GM21737 (cell line): ENCODE measurements at regions not wholly inside any gene's neighbourhood (a gene's known extent, or its start where the extent isn't known, plus 50 kb on each side); places are given as distances from the start of the nearest gene placed in this dataset.
"Not testable (repeated sequence)": the region's sequence is repeated elsewhere in the genome, so short reads cannot be mapped to it uniquely, and the experiment has no call there.

Source experiments
- ATAC-seq: cut with Tn5 transposase; IDR thresholded peaks from one replicate; pipeline ENCODE4 v1.9.1; 2021; ENCODE audit warnings: mild to moderate bottlenecking, moderate library complexity; ENCODE audit not compliant: unreplicated experiment

GRCh38 chr16:86244936-86245335, 265.4 kb upstream of the FOXF1 start:
- ATAC-seq, result no peak

DNA sequence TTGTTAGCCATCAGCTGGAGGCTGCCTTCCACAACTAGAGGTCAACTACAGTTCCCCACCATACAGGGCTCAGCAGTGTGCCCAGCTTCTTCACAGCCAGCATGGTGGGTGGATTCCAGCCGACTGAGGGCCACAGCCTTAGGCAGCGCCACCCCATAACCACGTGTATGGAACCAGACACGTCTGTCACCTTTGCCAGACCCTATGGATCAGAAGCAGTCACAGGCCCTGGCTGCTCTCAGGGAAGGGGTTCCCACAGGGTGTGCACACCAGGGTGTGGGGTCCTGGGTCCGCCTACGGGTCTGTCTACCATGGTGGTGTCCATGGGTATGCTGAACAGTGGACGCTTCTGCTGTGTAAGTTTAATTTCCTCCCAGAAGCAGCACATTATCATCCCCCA, 265.0 kb upstream of the FOXF1 start:
- no peak for ATAC-seq

DNA sequence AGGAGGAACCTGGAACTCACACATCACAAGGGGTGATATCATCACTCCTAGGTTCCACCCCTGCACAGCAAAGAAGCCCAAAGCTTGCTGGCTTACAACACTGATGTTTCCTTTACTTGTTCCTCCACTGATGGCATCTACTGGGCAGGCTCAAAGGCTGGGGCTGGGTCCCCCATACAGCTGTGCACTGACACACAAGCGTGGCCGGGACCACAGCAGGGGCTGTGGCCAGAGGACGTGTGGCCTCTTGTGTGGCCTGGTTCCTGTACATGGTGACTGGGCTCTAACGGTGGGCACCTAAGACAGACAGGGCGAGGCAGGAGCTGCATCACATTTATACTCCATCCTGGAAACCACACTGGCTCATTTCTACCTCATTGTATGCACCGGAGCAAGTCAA, 264.4 kb upstream of the FOXF1 start:
- ATAC-seq, result no peak

GRCh38 chr16:86248310-86248905, 261.9 kb upstream of the FOXF1 start:
- no peak for ATAC-seq

GRCh38 chr16:86249631-86250030, 260.7 kb upstream of the FOXF1 start:
- ATAC-seq, result no peak

DNA sequence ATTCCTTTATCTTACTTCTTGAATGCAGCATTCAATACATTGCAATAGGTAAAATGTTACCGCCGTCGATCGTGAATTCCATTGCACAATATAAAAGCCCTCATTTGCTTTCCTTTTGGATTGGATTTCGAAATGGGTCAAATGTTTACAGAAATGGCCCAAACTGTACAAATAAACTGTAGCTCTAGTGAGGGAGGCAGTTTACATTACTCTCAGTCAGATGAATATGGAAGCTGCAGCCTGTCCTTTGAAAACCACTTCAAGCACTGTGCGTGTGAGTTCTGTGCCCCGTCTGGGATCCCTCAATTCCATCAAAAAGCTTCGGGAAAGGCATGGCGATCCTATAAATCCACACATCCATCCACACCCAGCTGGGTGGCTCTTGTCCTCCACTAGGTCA, 258.6 kb upstream of the FOXF1 start:
- ATAC-seq, result no peak

DNA sequence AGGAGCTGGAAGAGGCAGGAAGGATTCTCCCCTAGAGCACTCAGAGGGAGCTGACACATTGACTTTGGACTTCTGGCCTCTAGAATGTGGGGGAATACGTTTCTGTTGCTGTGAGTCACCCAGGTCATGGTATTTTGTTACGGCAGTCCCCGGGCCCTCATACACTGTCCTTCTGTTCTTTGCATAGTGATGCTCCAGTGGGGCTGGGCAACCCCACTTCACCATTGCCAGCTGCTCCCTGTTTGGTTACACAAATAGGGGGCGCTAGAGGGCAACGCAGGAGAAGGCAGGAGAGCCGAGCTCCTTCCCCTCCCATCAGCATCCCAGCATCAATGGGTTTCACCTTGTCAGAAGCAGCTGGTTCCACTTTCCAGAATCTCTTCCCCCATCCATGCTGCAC, 257.7 kb upstream of the FOXF1 start:
- ATAC-seq, result no peak

- no peak for ATAC-seq
These were observed 254.4 kb upstream of the FOXF1 start for GRCh38 chr16:86255966-86256365.

GRCh38 chr16:86256995-86257394, 253.3 kb upstream of the FOXF1 start:
- ATAC-seq, result no peak

- ATAC-seq, result no peak
These were observed 252.8 kb upstream of the FOXF1 start for GRCh38 chr16:86257546-86257945.

GRCh38 chr16:86258713-86259112, 251.6 kb upstream of the FOXF1 start:
- ATAC-seq, result no peak

GRCh38 chr16:86259499-86259898, 250.8 kb upstream of the FOXF1 start:
- ATAC-seq, result no peak

DNA sequence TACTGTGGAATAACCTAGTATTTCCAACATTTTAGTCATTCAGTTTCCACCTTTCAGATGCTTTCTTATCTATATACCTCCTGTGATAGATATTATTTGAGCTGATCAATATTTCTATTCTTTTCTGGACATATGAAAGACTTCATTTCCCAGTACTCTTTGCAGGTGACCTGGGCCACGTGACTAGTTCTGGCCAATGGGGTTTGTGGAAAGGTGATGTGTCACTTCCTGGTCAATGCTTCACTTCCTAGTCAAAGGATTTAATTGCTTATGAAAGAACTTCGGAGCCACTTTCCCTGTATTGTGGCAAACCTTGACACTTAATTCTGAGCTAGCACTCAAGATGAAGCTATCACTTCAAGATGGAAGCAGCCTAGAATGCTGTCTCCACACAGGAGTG, 248.9 kb upstream of the FOXF1 start:
- ATAC-seq, result no peak

- ATAC-seq, result not testable (repeated sequence)
These were observed 242.7 kb upstream of the FOXF1 start for GRCh38 chr16:86267657-86268056.

DNA sequence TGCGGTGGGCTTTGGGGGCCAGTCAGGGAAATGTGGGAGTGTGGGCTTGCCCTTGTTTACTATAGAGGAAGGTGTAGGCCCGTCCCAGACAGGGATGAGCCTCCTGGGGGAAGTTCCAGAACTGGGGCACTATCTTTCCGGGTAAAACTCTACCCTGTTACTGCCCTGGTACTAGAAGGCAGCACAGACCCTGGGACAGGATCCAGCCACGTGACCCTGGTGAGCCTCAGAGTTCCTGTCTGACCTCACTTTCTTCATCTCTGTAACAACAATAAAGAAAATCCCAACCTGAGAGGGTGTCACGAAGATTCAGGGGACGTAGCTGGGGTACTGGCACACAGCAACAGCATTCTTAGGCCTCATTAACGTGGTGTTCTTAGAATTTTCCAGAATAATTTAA, 239.6 kb upstream of the FOXF1 start:
- ATAC-seq, result no peak

- no peak for ATAC-seq
These were observed 237.6 kb upstream of the FOXF1 start for GRCh38 chr16:86272744-86273143.

GRCh38 chr16:86277221-86277620, 233.1 kb upstream of the FOXF1 start:
- ATAC-seq, result no peak

- ATAC-seq, result not testable (repeated sequence)
These were observed 232.5 kb upstream of the FOXF1 start for GRCh38 chr16:86277859-86278258.

DNA sequence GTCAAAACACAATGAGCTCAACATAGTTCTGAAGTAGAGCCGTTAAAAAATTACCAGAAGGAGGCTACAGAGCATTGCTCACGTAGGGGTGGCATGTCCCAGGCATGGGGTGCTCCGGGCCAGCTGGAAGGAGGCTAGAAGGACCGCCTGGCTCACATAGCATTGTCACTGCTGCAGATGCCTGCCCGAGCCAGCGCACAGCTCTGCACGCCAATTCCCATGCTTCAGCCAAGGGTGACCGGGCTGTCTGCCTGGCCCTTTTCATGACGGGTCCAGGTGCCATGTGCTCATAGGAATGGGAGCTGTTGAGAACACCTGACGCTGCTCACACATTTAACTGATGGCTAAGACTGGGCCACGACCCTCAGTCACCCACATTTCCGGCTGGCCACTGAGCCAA, 228.9 kb upstream of the FOXF1 start:
- no peak for ATAC-seq

- ATAC-seq, result no peak
These were observed 226.4 kb upstream of the FOXF1 start for GRCh38 chr16:86283944-86284343.

DNA sequence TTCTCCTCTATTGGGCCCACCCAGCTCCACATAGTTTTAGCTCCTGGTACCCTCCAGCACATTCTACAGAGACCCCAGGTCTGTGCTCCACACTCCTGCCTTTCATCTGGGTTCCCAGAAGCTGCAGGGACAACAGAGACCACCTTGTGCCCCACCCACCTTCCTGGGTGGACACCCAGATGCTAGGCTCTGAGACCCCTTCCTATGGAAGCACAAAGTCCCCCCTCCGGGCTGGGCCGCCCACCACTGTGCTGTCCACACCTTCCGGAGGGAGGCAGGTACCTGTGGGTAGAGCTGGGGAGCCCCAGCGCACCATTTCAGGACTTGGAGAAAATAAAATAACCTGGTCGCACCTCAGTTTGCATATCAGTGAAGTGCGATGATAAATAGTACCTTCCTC, 224.9 kb upstream of the FOXF1 start:
- ATAC-seq, result no peak

DNA sequence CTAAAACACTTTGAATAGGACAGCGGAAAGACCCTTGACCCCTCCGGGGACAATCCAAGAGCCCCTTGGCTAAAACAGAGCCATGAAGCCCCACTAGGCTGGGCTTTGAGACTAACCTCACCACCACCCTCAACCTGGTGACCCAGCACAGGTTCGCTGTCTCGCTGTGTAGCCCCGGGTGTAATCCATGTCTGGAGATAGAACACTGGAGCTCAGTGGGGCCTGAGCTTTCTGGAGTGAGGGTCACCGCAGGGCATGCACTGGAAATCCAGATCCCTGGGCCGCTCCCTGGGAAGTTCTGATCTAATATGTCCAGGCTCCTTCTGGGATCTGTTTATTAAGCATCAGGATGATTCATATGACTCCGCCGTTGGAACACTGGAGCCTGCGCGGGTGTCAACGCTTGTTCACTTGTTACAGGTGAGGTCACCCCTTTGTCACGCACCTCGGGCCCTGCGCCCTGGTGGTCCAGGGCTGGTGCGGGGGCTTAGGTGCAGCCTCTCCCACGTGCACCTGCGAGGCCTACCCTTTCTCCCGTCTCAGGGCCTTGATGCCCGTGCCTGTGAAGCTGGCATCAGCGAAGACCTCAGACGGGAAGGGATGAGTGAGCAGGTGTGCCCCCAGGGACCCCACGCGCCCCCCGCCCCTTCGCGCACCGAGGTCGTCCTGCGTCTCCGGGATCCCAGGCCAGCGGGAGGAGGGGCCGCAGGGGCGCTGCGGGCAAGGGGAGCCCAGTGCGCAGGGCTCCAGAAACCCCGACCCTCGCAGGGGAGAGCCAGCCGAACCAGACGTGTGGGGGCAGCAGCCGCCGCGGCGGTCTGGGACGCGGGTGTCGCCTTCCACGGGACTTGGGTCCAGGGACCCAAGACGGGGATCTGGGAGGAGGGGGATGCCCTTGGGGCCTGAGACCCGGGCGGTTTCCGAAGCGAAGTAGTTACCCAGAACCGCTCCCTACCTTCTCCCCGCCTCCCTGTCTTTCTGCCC, 224.1 kb upstream of the FOXF1 start:
- ATAC-seq, result no peak
